ENCODE measurements at regions not wholly inside any gene's neighbourhood (a gene's known extent, or its start where the extent isn't known, plus 50 kb on each side); places are given as distances from the start of the nearest gene placed in this dataset.

DNA sequence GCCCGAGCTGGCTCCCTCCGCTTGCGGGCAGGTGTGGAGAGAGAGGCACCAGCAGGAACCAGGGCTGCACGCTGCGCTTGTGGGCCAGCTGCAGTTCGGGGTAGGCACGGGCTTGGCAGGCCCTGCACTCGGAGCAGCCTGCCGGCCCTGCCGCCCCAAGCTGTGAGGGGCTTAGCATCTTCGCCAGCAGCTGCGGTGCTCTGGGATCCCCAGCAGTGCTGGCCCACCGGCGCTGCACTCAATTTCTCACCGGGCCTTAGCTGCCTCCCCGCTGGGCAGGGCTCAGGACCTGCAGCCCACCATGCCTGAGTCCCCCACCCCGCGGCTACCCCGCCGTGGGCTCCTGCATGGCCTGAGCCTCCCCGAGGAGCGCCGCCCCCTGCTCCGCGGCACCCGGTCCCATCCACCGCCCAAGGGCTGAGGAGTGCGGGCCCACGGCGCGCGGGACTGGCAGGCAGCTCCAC lies 434.4 kb upstream of the RGPD4 start:
- Histone ChIP-seq H3K79me2 (no peaks in the 10 kb centered on the region), H3K27ac (no peak overlapping the region), H3K9me2 (replicated peaks; ENCODE audit: insufficient read depth) (no peaks in the 10 kb centered on the region), H4K20me1 (ENCODE audit: insufficient read depth, poor library complexity, severe bottlenecking) (no peaks in the 10 kb centered on the region), H3K4me1 (ENCODE audit: insufficient read depth) (no peaks in the 10 kb centered on the region), H3K27me3 (no peaks in the 10 kb centered on the region), H3K4me2 (no peak overlapping the region), H3K4me3 (no peak overlapping the region), H3K36me3 (replicated peaks; ENCODE audit: insufficient read depth, low read depth) (no peaks in the 10 kb centered on the region), H2AFZ (no peak overlapping the region), H3K9me3 (ENCODE audit: low read depth) (no peaks in the 10 kb centered on the region)
- TF ChIP-seq EZH2phosphoT487 (IDR thresholded peaks at IDR 0.05; ENCODE audit: low read depth, severe bottlenecking, unreplicated experiment): no peak
- TF ChIP-seq CTCF (IDR thresholded peaks at IDR 0.05; ENCODE audit: poor library complexity): no peak
- no peak for TF ChIP-seq EZH2 (IDR thresholded peaks at IDR 0.05; ENCODE audit: borderline replicate concordance)
- DNase-seq (ENCODE audit: low spot score): no peak
- WGBS (ENCODE audit: low lambda C conversion rate, missing lambda C conversion rate): 97% methylated on average over 30 of the region's 32 CpGs

DNA sequence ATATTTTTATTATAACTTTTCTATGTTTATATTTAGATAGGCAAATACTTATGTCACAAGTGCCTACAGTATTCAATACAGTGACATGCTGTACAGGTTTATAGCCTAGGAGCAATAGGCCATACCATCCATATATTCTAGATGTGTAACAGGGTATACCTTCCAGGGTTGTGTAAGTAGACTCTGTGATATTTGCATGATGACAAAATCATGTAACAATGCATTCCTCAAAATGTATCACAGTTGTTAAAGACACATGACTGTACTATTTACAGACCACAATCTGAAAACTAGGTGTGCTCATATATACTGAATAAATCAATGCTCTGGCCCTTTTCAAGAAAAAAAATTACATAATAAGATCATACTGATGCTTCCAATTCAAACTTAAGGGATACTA lies 433.2 kb upstream of the RGPD4 start:
- no peak overlapping the region for H3K4me3 ChIP-seq

DNA sequence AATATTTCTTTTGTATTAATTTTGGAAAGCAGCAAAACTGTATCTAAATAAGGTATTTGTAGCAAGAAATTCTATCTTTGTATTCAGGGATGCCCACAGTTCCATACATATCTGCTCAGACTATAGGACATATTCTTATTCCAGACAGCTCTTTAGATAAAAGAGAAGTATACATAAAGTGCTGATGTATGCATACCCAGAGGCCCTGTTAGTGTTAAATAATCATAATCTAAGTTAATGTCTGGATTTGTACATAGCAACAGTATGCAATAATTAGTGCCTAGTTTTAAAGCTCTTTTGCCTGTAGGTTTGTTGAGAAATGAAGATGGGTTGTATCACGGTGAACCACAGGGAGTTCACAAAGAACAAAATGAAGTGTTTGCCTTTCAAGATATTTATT lies 428.0 kb upstream of the RGPD4 start:
- H3K4me1 ChIP-seq (ENCODE audit: insufficient read depth): no peaks in the 10 kb centered on the region
- WGBS (ENCODE audit: low lambda C conversion rate, missing lambda C conversion rate): 95% methylated on average over 1 of the region's 1 CpG
- no peaks in the 10 kb centered on the region for H3K27me3 ChIP-seq
- no peaks in the 10 kb centered on the region for H4K20me1 ChIP-seq (ENCODE audit: insufficient read depth, poor library complexity, severe bottlenecking)
- no peak overlapping the region for H2AFZ ChIP-seq
- DNase-seq (ENCODE audit: low spot score): no peak
- H3K36me3 ChIP-seq (replicated peaks; ENCODE audit: insufficient read depth, low read depth): no peaks in the 10 kb centered on the region
- TF ChIP-seq EZH2phosphoT487 (IDR thresholded peaks at IDR 0.05; ENCODE audit: low read depth, severe bottlenecking, unreplicated experiment) (no peak), CTCF (IDR thresholded peaks at IDR 0.05; ENCODE audit: poor library complexity) (no peak), EZH2 (IDR thresholded peaks at IDR 0.05; ENCODE audit: borderline replicate concordance) (no peak)
- H3K4me2 ChIP-seq: no peak overlapping the region
- no peaks in the 10 kb centered on the region for H3K79me2 ChIP-seq
- H3K27ac ChIP-seq: no peak overlapping the region
- no peaks in the 10 kb centered on the region for H3K9me2 ChIP-seq (replicated peaks; ENCODE audit: insufficient read depth)
- H3K4me3 ChIP-seq: no peak overlapping the region
- no peaks in the 10 kb centered on the region for H3K9me3 ChIP-seq (ENCODE audit: low read depth)

More for the DNA sequence above, 433.2 kb upstream of the RGPD4 start:
- H3K9me2 ChIP-seq (replicated peaks; ENCODE audit: insufficient read depth): no peaks in the 10 kb centered on the region
- no peaks in the 10 kb centered on the region for H3K4me1 ChIP-seq (ENCODE audit: insufficient read depth)
- no peaks in the 10 kb centered on the region for H3K9me3 ChIP-seq (ENCODE audit: low read depth)
- no peaks in the 10 kb centered on the region for H3K27me3 ChIP-seq
- TF ChIP-seq CTCF (IDR thresholded peaks at IDR 0.05; ENCODE audit: poor library complexity): no peak
- TF ChIP-seq EZH2phosphoT487 (IDR thresholded peaks at IDR 0.05; ENCODE audit: low read depth, severe bottlenecking, unreplicated experiment): no peak
- TF ChIP-seq EZH2 (IDR thresholded peaks at IDR 0.05; ENCODE audit: borderline replicate concordance): no peak
- H3K4me2 ChIP-seq: no peak overlapping the region
- no peak overlapping the region for H3K27ac ChIP-seq
- H2AFZ ChIP-seq: no peak overlapping the region
- no peaks in the 10 kb centered on the region for H3K79me2 ChIP-seq
- no peaks in the 10 kb centered on the region for H3K36me3 ChIP-seq (replicated peaks; ENCODE audit: insufficient read depth, low read depth)
- H4K20me1 ChIP-seq (ENCODE audit: insufficient read depth, poor library complexity, severe bottlenecking): no peaks in the 10 kb centered on the region
- no peak for DNase-seq (ENCODE audit: low spot score)

DNA sequence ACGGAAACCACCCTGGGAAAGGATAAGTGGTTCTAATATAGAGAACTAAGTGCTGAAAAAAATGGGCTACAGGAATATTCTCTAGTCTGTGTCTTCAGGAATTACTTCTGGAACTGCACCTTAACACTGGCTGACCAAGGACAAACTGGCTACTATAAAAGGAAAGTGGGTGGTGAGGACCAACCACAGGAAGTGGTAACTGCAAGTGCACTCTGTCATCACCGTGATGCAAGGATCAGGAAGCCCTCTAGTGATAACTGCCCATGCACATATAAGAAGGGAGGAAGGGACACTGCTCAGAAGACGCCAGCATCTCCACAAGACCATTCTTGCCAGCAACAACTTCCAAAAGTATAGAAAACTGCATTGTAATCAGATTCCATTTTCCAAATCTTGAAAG lies 424.4 kb upstream of the RGPD4 start:
- no peak overlapping the region for H3K4me2 ChIP-seq
- H4K20me1 ChIP-seq (ENCODE audit: insufficient read depth, poor library complexity, severe bottlenecking): no peaks in the 10 kb centered on the region
- no peaks in the 10 kb centered on the region for H3K79me2 ChIP-seq
- DNase-seq (ENCODE audit: low spot score): no peak
- TF ChIP-seq EZH2phosphoT487 (IDR thresholded peaks at IDR 0.05; ENCODE audit: low read depth, severe bottlenecking, unreplicated experiment) (no peak), CTCF (IDR thresholded peaks at IDR 0.05; ENCODE audit: poor library complexity) (no peak), EZH2 (IDR thresholded peaks at IDR 0.05; ENCODE audit: borderline replicate concordance) (no peak)
- H3K4me3 ChIP-seq: no peak overlapping the region
- WGBS (ENCODE audit: low lambda C conversion rate, missing lambda C conversion rate): 77% methylated on average over 3 of the region's 3 CpGs
- H3K27me3 ChIP-seq: no peaks in the 10 kb centered on the region
- H2AFZ ChIP-seq: no peak overlapping the region
- H3K36me3 ChIP-seq (replicated peaks; ENCODE audit: insufficient read depth, low read depth): no peaks in the 10 kb centered on the region
- no peaks in the 10 kb centered on the region for H3K9me2 ChIP-seq (replicated peaks; ENCODE audit: insufficient read depth)
- no peak overlapping the region for H3K27ac ChIP-seq
- no peaks in the 10 kb centered on the region for H3K4me1 ChIP-seq (ENCODE audit: insufficient read depth)
- no peaks in the 10 kb centered on the region for H3K9me3 ChIP-seq (ENCODE audit: low read depth)

Measured in hepatocyte (in vitro differentiated cells).